ENCODE measurements at regions not wholly inside any gene's neighbourhood (a gene's known extent, or its start where the extent isn't known, plus 50 kb on each side); places are given as distances from the start of the nearest gene placed in this dataset.
"Not testable (repeated sequence)": the region's sequence is repeated elsewhere in the genome, so short reads cannot be mapped to it uniquely, and the experiment has no call there.

DNA sequence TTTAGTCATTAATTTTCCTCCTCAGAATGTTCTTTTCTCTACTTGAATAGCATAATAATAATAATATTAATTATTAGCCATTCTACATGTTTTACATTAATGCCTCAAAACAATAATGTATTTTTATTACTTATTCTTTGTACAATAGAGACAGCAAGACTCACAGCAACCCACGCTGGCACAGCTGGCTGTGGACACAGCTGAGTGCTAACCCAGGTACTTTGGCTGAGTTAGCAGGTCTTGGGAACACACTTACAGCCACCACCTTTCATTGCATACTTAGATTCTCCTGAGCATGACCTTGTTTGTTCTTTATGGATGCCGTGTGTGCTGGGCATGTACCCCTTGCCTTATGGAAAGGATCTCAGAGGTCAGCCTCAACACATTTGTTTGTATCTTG is 260.2 kb upstream of the ST6GAL2 start:
- Histone ChIP-seq H3K4me1 (no peaks in the 10 kb centered on the region), H3K4me3 (no peak overlapping the region), H3K27me3 (no peaks in the 10 kb centered on the region), H3K9me3 (peaks cover 0 to 8% (median 0%) of the 10 kb centered on the region in 3 donors), H3K27ac (no peak overlapping the region), H3K36me3 (no peaks in the 10 kb centered on the region)
- intact Hi-C loops (cut with DNase I): no loop called here
- WGBS, 2 donors: 85 to 96% methylated on average over 2 of the region's 2 CpGs
- DNase-seq: no peak
- no peak for TF ChIP-seq POLR2A (IDR thresholded peaks at IDR 0.05)
- TF ChIP-seq, protein P1, sequence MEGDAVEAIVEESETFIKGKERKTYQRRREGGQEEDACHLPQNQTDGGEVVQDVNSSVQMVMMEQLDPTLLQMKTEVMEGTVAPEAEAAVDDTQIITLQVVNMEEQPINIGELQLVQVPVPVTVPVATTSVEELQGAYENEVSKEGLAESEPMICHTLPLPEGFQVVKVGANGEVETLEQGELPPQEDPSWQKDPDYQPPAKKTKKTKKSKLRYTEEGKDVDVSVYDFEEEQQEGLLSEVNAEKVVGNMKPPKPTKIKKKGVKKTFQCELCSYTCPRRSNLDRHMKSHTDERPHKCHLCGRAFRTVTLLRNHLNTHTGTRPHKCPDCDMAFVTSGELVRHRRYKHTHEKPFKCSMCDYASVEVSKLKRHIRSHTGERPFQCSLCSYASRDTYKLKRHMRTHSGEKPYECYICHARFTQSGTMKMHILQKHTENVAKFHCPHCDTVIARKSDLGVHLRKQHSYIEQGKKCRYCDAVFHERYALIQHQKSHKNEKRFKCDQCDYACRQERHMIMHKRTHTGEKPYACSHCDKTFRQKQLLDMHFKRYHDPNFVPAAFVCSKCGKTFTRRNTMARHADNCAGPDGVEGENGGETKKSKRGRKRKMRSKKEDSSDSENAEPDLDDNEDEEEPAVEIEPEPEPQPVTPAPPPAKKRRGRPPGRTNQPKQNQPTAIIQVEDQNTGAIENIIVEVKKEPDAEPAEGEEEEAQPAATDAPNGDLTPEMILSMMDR (IDR thresholded peaks at IDR 0.05): no peak

DNA sequence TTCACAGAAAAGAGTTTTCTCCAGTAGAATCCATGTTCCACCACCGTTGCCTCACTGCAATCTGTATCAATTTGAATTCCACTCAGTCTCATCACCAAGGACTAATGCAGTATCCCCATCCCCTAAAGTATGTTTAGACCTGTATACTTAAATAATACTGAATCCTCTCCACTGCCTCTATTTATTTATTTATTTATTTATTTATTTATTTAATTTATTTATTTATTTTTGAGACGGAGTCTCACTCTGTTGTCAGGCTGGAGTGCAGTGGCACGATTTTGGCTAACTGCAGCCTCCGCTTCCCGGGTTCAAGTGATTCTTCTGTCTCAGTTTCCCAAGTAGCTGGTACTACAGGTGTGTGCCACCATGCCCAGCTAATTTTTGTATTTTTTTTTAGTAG is 260.7 kb upstream of the ST6GAL2 start:
- 87 to 89% methylated on average over 5 of the region's 5 CpGs for WGBS, 2 donors
- H3K4me3 ChIP-seq; H3K4me1 ChIP-seq; DNase-seq; H3K36me3 ChIP-seq; H3K27me3 ChIP-seq; H3K27ac ChIP-seq; H3K9me3 ChIP-seq; intact Hi-C loops (cut with DNase I): not testable (repeated sequence)

DNA sequence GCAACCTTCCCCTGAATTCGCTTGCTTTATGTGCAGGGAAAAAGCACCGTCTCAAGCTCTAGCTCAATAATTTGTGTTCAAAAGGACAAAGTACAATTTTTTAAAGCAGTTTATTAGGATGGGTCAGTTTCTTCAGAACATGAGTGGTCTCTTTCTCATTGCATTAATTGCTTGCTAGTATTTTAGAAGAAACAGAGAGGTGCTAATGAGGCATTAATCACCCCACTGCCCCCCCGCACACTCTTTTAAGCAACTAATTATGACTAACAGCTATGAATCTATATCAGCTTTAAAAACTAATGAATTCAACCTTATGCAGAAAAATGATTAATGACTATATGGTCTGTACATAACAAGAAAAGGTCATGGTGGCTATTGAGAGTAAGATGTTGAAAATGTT is 262.1 kb upstream of the ST6GAL2 start:
- 86 to 90% methylated on average over 3 of the region's 3 CpGs for whole genome bisulfite sequencing, 2 donors
- DNase-seq: no peak
- intact Hi-C loops (cut with DNase I): no loop called here

DNA sequence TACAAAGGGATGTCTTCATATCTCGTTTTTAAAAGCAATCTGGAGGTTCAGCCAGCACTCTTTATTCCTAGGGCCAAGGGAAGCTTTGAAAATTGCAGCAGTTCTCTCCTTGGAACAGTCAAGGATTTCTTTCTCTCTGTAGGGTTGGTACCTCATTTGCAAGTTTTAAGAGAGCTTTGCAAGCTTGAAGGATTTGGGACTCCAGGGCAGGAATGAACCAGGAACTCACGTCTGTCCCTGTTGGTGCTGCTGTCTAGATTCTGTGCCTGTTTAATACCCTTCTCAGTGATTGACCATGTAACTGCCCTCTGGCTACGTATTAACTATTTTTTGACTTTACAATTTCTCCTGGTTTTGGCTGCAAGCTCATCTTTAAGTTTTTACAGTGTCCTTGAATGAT is 262.5 kb upstream of the ST6GAL2 start:
- intact Hi-C loops (cut with DNase I): no loop called here
- 64 to 66% methylated on average over 3 of the region's 3 CpGs for WGBS, 2 donors
- peaks cover 0 to 8% (median 0%) of the 10 kb centered on the region in 3 donors for H3K9me3 ChIP-seq
- no peak overlapping the region for H3K4me3 ChIP-seq
- TF ChIP-seq, protein P1 (IDR thresholded peaks at IDR 0.05): no peak
- TF ChIP-seq POLR2A (IDR thresholded peaks at IDR 0.05): no peak
- H3K27ac ChIP-seq: no peak overlapping the region
- no peaks in the 10 kb centered on the region for H3K4me1 ChIP-seq
- H3K36me3 ChIP-seq: no peaks in the 10 kb centered on the region
- no peak for DNase-seq
- no peaks in the 10 kb centered on the region for H3K27me3 ChIP-seq

More for the DNA sequence above, 262.1 kb upstream of the ST6GAL2 start:
- no peak overlapping the region for H3K4me3 ChIP-seq
- H3K4me1 ChIP-seq: no peaks in the 10 kb centered on the region
- no peaks in the 10 kb centered on the region for H3K27me3 ChIP-seq
- H3K9me3 ChIP-seq: peaks cover 0 to 8% (median 0%) of the 10 kb centered on the region in 3 donors
- TF ChIP-seq, protein P1 (IDR thresholded peaks at IDR 0.05): no peak
- TF ChIP-seq POLR2A (IDR thresholded peaks at IDR 0.05): no peak
- no peak overlapping the region for H3K27ac ChIP-seq
- H3K36me3 ChIP-seq: no peaks in the 10 kb centered on the region

DNA sequence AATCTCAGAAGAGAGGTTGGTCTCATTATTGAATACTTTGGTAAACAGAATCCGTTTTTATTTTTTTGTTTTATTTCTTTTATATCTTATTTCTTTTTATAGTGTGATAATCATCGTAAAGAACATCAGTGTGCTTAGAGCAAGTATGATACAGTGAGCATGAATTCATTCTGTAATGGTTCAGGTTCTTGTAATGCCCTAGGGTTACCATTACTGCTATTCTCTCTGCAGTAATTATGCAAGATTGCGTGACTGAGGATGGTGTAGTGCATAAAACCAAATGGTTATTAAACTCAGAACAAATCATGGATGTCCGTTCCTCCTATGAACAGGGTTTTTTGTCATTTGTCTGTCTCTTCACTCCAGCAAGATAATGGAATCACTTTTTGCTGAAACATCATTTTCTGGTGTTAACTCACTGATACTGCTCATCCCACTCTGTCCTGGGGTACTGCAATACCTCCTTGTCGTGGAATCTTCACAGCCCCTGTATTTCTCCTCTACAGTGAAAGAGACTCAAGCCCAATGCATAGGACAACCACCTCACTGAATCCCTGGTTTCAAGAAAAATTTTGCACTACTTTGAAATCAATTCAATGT is 274.8 kb upstream of the ST6GAL2 start:
- TF ChIP-seq POLR2A (IDR thresholded peaks at IDR 0.05): no peak
- TF ChIP-seq, protein P1 (IDR thresholded peaks at IDR 0.05): no peak
- Histone ChIP-seq H3K36me3 (no peaks in the 10 kb centered on the region), H3K4me3 (no peak overlapping the region), H3K4me1 (no peaks in the 10 kb centered on the region), H3K9me3 (no peaks in the 10 kb centered on the region), H3K27me3 (no peaks in the 10 kb centered on the region), H3K27ac (no peak overlapping the region)
- 86 to 88% methylated on average over 5 of the region's 5 CpGs for WGBS, 2 donors
- intact Hi-C loops (cut with DNase I): no loop called here
- DNase-seq: no peak

DNA sequence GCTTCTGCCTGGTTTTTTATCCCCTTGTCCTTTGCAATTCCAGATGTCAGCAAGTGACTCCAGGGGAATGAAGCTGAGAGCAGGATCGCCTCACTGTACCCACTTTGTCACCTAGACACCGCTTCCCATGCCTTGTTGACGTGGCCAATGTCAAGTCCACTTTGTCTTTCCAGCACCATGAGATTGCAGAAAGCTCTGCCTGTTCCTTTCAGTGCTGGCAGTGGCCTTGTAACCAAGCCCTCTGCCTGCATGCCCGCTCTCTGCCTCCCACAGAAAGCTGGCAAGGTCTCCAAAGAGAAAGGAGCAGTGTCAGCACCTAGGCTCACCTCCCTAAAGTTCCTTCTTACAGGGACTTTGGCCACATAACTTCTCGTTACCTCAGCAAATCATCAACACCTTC is 282.2 kb upstream of the ST6GAL2 start:
- no peaks in the 10 kb centered on the region for H3K4me1 ChIP-seq
- no peak overlapping the region for H3K27ac ChIP-seq
- no peaks in the 10 kb centered on the region for H3K9me3 ChIP-seq
- H3K4me3 ChIP-seq: no peak overlapping the region
- intact Hi-C loops (cut with DNase I): no loop called here
- no peaks in the 10 kb centered on the region for H3K27me3 ChIP-seq
- no peaks in the 10 kb centered on the region for H3K36me3 ChIP-seq
- WGBS, 2 donors: 84 to 91% methylated on average over 5 of the region's 5 CpGs
- no peak for DNase-seq
- no peak for TF ChIP-seq POLR2A (IDR thresholded peaks at IDR 0.05)
- TF ChIP-seq, protein P1 (IDR thresholded peaks at IDR 0.05): no peak

Data from esophagus squamous epithelium (tissue), 5 donors.